BJ (cell line): ENCODE measurements at regions not wholly inside any gene's neighbourhood (a gene's known extent, or its start where the extent isn't known, plus 50 kb on each side); places are given as distances from the start of the nearest gene placed in this dataset.
A peak's percentile ranks its signal among the peaks of the same experiment; 100 is the strongest.

Source experiments
- CTCF ChIA-PET: fragments of 350-600 bp; formaldehyde crosslinking; extraction: SDS; loops from one replicate; lab custom pipeline; 2021; ENCODE audit warnings: antibody characterized with exemption, inconsistent platforms; lab: Yijun Ruan, JAX
- POLR2A ChIA-PET: fragments of 300-600 bp; sonication (Branson Sonifier 250); formaldehyde crosslinking; extraction: SDS; loops from one replicate; lab custom pipeline; 2021; ENCODE audit warnings: antibody characterized with exemption; lab: Charles Lee
- DNase-seq: peaks from one replicate; pipeline ENCODE4 v3.0.0-alpha.2; 2011; ENCODE audit warnings: low read depth
- H3K27me3 ChIP-seq: 2 replicates; pipeline ENCODE4 v1.6.0; 2011; ENCODE audit warnings: low read length; ENCODE audit not compliant: control insufficient read depth, insufficient read depth
- H3K36me3 ChIP-seq: 2 replicates; pipeline ENCODE4 v1.5.1; 2011; ENCODE audit warnings: low read length; ENCODE audit not compliant: control insufficient read depth, insufficient read depth
- H3K4me3 ChIP-seq: 2 replicates; pipeline ENCODE4 v1.5.1; 2011; ENCODE audit warnings: low read depth, mild to moderate bottlenecking, control low read depth, low read length
- CTCF ChIP-seq: IDR thresholded peaks from 2 replicates; pipeline ENCODE4 v1.5.1; 2011; ENCODE audit warnings: low read depth, mild to moderate bottlenecking, control low read depth, inconsistent platforms, low read length, moderate library complexity; ENCODE audit not compliant: insufficient read depth

- DNase-seq = no peak
- Histone ChIP-seq H3K4me3 (no peak overlapping the region), H3K36me3 (no peaks in the 10 kb centered on the region), H3K27me3 (no peaks in the 10 kb centered on the region)
- no peak for TF ChIP-seq CTCF
- ChIA-PET CTCF (no interaction called here), POLR2A (no interaction called here)
These were observed 55.2 kb upstream of the FLT1 start for GRCh38 chr13:28550091-28550490.

GRCh38 chr13:28548872-28549271, 53.9 kb upstream of the FLT1 start:
- Histone ChIP-seq H3K36me3 (no peaks in the 10 kb centered on the region), H3K4me3 (no peak overlapping the region), H3K27me3 (no peaks in the 10 kb centered on the region)
- CTCF ChIA-PET = interaction anchor here (1.1 to 1.5 kb wide), 2 partner anchors 11 to 88 kb away, joined by 3 to 6 read pairs; no protein-coding TSS in a partner anchor
- TF ChIP-seq CTCF = 0 out of 2 replicates have a peak, but pooled peaks have one; percentile 2
- POLR2A ChIA-PET = no interaction called here
- no peak for DNase-seq

GRCh38 chr13:28548468-28548867, 53.5 kb upstream of the FLT1 start:
- POLR2A ChIA-PET = no interaction called here
- CTCF ChIA-PET = interaction anchor here (1.1 to 1.5 kb wide), 2 partner anchors 12 to 88 kb away, joined by 3 to 6 read pairs; no protein-coding TSS in a partner anchor
- H3K4me3 ChIP-seq = no peak overlapping the region
- TF ChIP-seq CTCF = no peak
- no peak for DNase-seq
- no peaks in the 10 kb centered on the region for H3K27me3 ChIP-seq
- H3K36me3 ChIP-seq = no peaks in the 10 kb centered on the region

GRCh38 chr13:28545583-28546333, 50.8 kb upstream of the FLT1 start:
- Histone ChIP-seq H3K4me3 (no peak overlapping the region), H3K27me3 (no peaks in the 10 kb centered on the region), H3K36me3 (no peaks in the 10 kb centered on the region)
- ChIA-PET POLR2A (no interaction called here), CTCF (interaction anchor here (1.8 kb wide), 1 partner anchor 12 kb away, joined by 5 read pairs; no protein-coding TSS in a partner anchor)
- no peak for TF ChIP-seq CTCF
- DNase-seq = no peak
